HG03175 (cell line): ENCODE measurements at regions not wholly inside any gene's neighbourhood (a gene's known extent, or its start where the extent isn't known, plus 50 kb on each side); places are given as distances from the start of the nearest gene placed in this dataset.
"Not testable (repeated sequence)": the region's sequence is repeated elsewhere in the genome, so short reads cannot be mapped to it uniquely, and the experiment has no call there.

Experiments
- ATAC-seq: cut with Tn5 transposase; IDR thresholded peaks from one replicate; pipeline ENCODE4 v1.9.1; 2021; ENCODE audit warnings: mild to moderate bottlenecking, moderate library complexity; ENCODE audit not compliant: unreplicated experiment

DNA sequence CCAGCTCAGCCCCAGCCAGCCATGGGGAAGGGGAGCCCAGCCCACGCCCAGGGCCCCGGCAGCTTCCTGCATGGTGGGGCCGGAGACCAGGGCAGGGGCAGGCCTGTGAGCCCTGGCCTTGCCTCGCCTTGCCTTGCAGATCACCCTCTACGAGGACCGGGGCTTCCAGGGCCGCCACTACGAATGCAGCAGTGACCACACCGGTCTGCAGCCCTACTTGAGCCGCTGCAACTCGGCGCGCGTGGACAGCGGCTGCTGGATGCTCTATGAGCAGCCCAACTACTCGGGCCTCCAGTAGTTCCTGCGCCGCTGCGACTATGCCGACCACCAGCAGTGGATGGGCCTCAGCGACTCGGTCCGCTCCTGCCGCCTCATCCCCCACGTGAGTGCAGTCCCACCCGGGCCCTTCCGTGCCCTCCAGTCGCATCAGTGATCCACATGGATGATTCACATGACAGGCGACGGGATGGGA lies 278.6 kb upstream of the MAP2 start:
- not testable (repeated sequence) for ATAC-seq

DNA sequence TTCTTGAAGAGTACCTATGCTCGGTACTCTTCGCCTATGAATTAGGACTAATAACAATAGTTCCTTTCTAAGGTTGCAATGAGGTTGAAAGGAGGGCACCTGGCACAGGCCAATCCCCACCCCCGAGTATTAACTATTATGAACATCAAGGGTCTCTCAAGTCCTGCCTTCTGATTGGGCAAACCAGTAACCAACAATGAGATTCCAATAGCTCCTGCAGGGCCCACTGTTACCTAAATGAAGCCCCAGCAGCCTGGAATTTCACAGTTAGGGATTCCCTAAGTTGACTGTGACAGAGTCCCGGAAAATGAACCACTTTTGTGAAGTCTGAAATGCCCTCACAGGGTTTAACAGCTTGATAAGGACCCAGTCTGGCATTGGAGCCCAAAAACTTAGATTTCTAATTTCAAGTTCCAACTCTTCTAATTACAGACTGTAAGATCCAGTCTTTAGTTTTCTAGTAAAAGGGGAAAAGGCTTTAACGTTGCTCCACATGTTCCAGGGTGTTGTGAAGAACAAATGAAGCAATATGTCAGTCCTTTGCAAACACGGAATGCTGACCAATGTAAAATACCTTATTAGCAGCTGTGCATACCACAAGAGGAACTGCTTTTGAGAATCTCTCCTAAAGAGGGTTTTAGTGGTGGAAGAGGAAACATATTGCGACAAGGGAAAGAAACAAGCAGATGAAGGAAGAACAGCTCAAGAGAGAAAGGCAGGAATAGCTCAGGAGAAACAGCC lies 277.7 kb upstream of the MAP2 start:
- no peak for ATAC-seq

DNA sequence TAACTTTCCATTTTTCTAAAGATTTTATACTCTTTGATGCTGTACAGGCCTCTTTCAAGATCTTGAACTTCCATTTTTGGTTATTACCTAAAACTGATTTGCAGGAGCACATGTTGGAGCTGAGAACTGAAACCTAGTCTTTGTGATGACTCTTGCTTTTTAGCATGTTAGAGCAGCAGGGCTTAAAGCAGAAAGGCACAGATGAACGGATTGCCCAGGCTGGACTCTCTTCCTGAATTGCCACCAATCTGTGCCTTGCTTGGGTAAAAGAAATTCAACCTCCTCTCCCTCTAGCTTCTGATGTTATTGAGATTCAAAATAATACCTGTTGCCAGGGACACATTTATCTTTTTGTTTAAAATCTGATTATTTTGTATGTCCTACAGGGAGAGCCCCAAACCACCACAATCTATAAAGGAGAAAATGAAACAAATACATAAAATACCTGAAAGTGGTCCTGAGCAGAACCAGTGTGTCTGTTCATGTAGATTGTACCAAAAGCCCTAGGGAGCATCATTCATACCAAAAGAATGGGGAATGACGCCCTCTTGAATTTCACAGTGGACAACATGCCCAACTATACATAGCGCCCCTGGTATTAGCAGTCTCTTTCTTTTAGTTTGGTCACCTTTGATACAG lies 277.0 kb upstream of the MAP2 start:
- no peak for ATAC-seq

DNA sequence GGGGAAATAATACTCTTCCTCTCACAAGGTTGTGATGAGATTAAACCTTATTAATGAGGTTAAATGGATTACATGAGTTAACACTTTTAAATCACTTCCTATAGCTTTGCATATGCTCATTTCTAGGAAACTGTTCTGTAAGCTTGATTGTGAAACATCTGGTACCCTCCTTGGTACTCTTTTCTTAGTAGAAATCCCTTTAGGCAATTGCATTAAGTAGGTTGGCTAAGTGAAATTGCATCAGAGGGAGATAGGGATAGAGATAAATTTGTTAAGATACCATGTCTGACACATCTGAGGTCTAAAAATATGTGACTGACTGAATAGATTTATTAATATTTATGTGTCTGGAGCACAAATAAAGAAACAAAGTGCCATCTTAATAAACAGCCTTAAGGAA lies 275.9 kb upstream of the MAP2 start:
- ATAC-seq, result no peak

DNA sequence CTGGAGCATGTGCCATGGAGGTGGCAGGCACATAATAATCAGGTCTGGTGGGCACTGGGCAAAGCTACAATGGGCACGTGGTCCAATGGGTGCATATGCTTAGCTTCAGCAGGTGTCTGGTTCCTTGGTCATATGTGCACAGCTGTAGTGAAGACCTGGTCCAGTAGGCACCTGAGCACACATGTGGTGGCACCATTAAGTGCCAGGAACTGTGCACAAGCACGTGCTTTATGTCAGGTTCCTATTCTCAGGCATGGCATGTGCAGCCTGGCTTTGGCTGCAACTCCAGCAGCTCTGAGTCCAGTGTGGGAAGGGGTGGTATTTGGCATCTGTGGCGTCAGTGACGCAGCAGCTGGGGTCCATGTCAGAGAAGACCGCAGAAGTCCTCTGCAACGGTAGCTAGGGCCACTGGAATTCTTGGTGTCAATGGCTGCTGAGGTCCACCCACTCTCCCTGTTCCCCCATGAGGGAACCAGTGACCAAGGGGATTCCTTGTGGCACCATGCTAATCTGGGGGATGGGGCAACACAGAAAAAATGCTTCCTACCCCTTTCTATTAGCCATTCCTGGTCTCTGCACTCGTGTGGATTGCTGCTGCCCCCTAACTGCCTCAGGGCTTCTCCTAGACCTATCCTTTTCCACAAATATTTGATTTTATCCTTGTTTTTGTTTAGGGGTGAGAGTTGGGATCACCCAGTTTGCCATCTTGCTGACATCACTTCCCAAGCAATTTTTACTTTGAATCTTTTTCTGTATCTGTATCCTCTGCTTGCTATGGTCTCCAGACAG lies 262.9 kb upstream of the MAP2 start:
- no peak for ATAC-seq

DNA sequence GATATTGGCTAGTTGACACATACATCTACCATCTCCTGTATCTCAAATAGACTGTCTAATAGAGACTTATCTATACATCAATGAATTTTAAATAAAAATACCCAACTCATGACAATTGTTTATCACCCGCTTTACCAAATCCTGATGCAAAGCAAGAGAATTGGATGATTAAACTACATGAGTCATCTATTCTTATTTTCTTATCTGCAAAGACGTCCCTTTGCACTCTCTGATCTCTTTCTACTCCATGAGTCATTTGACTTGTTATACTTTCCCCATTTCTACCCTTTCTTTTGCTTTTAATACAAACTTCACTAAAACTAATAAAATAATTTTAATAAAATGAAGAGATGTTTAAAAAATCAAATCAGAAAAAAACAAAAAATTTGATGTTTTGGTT lies 261.7 kb upstream of the MAP2 start:
- ATAC-seq, result no peak

DNA sequence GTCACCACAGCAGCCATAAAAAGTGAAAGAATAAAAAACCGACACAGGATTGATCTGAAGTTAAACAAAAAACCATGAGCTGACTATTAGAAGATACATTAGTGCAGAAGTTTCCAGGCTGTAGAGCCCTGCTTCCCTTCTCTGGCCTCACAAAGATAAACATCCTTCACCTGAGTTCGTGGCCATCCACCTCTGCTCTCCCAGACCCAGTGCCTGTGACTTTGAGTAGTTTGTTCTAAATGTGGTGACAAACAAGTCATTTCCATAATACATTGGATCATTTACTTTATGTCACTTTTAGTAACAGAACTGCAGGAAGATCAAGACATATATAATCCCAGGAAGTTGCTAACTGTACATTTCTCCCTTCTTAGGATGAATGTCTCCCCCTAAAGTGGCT lies 241.9 kb upstream of the MAP2 start:
- ATAC-seq, result no peak

DNA sequence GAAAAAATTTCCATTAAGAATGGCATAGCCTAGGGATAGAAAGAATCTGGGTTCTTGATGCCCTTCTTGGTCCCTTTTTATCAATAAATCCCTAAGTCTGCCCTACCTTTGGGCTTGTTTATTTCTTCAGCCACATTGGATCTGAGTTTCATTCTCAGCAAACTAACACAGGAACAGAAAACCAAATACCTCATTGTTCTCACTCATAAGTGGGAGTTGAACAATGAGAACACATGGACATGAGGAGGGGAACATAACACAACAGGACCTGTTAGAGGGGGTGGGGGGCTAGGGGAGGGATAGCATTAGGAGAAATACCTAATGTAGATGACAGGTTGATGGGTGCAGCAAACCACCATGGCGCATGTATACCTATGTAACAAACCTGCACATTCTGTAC lies 237.0 kb upstream of the MAP2 start:
- ATAC-seq, result not testable (repeated sequence)

DNA sequence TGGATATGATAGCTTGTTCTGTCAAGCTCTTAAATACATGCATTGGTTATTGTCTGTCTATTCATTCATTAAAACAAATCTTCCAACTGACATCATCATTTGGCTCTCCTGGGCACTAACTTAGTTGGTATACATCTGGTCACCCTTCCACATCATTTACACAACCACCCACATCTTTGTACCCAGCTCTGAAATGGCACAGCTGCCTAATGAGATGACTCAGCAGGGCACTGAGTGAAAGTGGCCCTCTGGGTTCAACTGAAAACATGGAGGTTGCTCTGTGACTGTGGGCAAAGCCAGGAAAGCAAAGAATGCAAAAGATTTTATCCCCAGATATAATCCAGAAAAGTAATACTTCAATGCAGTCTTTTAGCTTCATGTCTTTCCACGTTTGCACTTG lies 234.0 kb upstream of the MAP2 start:
- no peak for ATAC-seq

DNA sequence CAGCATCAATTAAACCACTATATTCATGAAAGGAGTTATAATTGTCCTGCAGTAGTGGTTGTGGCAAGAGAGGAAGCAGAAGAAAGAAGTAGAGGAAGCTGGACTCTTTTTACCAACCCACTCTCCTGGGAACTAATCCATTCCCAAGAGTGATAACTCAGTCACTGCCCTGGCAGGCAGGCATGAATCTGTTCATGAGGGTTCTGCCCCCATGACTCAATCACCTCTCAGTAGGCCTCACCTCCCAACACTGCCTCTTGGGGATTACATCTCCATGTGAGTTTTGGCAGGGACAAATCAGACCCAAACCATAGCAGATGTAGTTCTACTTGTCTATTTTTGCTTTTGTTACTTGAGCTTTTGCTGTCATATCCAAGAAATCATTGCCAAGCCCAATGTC lies 232.7 kb upstream of the MAP2 start:
- ATAC-seq, result no peak

DNA sequence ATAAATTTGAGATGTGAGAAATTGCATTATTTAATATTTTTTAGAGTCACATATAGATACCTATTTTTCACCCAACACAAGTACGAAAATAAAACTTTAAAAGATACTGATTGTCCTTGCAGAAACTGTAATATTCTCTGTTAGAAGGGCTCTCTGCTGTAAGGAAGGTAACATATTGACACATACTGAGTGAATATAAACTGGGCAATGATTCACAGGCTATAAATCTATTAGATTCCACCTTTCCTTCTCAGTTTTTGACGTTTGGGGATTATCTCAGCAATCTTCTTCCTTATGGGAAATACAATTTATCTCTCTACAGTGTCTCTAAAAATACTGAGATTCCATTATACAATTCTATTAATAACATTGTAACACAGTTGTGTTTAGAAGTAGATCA lies 229.1 kb upstream of the MAP2 start:
- ATAC-seq, result no peak

DNA sequence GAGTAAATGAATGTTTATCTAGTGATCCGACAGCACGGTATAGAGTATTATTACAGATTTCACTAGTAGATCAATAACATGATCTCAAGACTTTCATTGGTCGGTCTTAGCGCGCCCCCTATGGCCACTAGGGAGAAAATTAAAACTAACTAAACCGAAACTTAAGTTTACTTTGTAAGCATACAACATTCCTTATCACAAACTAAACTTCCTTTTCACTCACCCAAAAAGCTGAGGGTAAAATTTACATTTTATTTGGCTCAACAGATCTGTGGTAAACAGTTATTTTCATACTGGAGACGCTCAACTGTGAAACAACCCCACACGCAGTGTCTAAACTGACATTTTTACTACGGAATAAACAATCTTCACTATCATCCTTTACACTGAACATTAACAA lies 215.6 kb upstream of the MAP2 start:
- ATAC-seq, result peak; percentile 63

DNA sequence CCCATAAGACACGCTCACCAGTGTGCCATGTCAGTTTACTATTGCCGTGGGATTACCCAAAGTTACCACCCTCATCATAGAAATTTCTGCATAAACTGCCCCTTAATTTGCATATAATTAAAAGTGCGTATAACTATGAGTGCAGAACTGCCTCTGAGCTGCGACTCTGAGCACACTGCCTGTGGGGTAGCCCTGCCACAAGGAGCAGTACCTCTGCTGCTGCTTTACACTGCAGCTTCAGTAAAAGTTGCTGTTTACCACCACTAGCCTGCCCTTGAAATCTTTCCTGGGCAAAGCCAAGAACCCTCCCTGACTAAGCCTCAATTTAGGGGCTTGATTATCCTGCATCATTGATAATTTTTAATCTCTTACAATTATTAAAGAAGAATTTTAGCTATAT lies 213.9 kb upstream of the MAP2 start:
- ATAC-seq, result no peak

DNA sequence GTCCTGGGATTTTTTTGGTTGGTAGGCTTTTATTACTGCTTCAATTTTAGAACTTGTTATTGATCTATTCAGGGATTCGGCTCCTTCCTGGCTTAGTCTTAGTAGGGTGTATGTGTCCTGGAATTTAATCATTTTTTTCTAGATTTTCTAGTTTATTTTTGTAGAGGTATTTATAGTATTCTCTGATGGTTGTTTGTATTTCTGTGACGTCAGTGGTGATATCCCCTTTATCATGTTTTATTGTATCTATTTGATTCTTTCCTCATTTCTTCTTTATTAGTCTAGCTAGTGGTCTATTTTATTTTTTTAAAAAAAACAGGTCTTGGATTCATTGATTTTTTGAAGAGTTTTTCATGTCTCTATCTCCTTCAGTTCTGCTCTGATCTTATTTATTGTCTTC lies 193.3 kb upstream of the MAP2 start:
- no peak for ATAC-seq

DNA sequence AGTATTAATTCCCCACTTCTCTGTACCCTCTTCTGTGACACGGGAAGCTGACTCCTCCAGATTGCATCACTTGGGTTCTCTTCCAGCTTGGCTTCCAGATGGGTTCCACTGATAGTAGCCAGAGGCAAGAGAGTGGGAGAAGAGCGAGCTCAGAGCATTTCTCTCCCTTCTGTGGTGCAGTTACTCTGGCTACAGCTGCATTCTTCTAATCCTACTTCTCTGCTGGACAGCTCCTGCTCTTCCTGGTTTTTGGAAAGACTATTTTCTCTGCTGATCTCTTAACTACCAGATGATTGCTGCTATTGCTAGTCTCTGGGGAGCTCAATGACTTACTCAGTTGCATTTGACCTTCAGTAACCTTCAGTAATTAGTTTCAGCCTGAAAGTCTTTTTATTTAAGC lies 187.5 kb upstream of the MAP2 start:
- no peak for ATAC-seq

DNA sequence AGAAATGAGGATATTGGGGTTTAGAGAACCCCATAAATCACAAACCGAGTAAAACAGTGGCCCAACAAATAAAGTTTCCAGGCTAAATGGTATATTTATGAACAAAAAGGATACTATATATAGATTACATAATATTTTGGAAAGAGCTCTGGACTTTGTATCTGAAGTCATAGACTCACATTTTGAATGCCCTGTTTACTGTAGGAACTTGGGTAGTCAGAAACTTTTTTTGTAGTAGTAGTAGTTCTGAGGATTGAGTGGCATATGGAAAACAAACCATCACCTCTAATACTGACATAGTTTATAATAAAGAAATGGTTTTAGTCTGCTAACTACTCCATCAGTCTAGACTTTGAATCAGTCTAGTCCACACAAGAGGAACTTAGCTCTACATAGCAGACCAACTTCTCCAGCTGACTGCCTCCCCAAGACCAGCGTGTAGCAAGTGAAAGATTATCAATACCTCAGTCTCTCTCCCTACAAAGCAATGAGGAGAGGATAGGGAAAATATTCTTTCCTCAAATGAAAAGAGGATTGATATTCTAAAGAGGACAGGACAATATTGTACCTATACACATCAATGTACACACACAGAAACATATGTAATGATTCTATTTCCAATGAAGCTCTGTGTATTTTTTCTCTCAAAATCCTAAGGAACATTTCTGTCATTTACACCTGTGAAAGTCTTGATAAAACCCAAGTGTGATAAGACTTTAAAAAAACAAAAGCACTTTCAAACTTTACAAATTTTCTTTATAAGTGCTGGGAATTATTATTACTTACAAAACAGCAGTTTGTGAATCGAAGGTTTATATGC lies 184.9 kb upstream of the MAP2 start:
- ATAC-seq, result no peak

DNA sequence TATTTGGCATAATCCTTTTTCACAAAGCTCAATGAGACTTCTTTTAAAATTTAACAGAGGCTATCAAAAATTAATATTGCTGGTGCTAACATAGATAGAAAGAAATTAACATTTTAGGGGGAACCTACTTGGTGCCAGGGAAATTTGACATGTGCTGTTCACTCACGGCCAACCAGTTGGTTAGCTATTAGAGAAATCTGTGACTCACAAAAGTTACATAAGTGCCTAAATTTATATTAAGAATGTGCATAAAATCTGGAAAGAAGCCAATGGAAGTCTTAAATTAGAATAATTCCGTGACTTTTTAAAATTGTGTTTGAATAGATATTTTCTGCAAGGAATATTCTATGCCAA lies 184.3 kb upstream of the MAP2 start:
- ATAC-seq, result no peak

DNA sequence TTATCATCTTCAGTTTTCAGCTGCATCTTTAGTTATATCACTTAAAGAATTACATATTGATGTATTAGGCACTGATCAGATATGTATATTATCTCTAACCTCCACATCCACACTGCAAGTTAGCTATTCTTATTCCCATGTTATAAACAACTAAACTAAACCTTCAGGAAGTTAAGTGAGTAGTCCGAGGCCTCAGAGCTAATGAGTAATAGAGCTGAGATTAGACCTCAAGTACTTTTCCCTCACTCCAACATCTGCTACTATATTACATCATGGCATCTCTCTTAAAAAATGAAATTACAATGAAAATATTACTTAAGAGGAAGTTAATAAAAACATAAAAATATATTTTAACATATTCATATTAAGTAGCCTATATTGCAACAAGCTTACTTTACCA lies 183.6 kb upstream of the MAP2 start:
- ATAC-seq, result no peak

DNA sequence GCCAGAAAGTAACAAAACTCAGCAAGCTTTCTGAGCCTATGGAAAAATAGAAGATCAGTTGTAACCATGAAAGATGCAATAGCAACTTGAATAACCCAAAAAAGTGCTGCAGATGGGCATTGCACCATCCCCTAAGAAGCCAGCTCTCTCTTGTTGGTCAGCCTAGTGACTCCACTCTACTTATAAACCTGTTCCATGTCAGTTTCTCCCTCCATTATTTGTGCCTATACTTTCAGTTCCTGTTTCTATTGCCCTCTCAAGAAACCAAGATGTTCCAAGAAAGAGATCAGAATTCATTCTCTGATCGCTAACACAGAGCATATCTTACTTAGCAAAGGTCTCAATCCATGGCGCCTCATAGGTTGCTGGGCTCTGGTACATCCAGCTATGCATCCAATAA lies 170.3 kb upstream of the MAP2 start:
- ATAC-seq, result no peak

DNA sequence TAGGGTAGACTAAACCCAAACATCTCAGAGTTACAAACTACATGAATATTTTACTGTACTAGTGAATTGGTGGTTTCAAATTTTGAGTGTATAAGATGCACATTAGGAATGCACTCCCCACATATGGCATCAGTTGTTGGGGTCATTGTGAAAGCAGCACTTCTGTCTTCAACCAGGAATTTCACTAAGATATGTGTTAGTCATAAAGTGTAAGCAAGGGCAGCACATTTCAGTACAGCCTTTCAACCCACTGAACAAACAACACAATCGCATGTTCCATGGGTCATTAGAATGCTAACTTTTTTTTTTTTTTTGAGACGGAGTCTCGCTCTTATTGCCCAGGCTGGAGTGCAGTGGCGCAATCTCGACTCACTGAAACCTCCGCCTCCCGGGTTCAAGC lies 164.1 kb upstream of the MAP2 start:
- ATAC-seq, result no peak

DNA sequence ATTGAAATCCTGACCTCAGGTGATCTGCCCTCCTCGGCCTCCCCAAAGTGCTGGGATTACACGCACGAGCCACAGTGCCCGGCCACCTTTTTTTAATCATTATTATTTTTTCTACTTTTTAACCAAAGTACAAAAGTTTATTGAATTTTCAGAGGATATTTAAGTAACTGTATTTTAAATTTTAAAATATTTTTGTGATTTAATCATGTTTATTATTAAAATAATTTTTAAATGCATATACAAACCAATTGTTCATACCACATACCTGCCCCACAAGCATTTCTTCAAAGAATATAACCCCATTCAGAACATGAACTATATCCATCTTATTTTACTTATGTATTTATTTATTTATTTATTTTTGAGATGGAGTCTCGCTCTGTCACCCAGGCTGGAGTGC lies 163.6 kb upstream of the MAP2 start:
- ATAC-seq, result no peak
